ENCODE measurements at regions not wholly inside any gene's neighbourhood (a gene's known extent, or its start where the extent isn't known, plus 50 kb on each side); places are given as distances from the start of the nearest gene placed in this dataset.

DNA sequence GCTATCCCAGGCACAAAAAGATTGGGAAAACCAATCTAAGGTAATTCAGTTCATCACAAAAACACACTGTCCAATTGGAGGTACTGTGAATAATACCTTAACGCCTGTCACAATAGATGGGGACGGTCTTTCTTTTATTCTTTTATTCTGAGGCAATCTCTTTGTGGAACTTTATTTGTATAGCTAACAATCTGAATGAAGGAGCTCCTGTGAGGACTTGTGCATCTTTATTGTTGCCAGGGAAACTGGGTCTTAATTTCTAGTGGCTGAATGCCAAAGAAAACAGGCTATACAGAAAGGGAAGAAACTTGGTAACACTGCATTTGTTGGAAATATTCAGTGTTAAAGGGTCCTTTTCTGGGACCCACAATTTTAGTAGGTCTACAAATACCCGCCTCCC is 546.9 kb upstream of the C9orf72 start:
- intact Hi-C loops (cut with micrococcal nuclease) = no loop called here
- TF ChIP-seq, protein P1, sequence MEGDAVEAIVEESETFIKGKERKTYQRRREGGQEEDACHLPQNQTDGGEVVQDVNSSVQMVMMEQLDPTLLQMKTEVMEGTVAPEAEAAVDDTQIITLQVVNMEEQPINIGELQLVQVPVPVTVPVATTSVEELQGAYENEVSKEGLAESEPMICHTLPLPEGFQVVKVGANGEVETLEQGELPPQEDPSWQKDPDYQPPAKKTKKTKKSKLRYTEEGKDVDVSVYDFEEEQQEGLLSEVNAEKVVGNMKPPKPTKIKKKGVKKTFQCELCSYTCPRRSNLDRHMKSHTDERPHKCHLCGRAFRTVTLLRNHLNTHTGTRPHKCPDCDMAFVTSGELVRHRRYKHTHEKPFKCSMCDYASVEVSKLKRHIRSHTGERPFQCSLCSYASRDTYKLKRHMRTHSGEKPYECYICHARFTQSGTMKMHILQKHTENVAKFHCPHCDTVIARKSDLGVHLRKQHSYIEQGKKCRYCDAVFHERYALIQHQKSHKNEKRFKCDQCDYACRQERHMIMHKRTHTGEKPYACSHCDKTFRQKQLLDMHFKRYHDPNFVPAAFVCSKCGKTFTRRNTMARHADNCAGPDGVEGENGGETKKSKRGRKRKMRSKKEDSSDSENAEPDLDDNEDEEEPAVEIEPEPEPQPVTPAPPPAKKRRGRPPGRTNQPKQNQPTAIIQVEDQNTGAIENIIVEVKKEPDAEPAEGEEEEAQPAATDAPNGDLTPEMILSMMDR (IDR thresholded peaks at IDR 0.05) = no peak
- Mint-ChIP-seq H3K36me3 (no peaks in the 10 kb centered on the region), H3K4me1 (peaks cover 0 to 4% of the 10 kb centered on the region in 2 donors), H3K27me3 (ENCODE audit: low read depth in 2 of 2) (no peaks in the 10 kb centered on the region), H3K27ac (no peak overlapping the region), H3K4me3 (no peak overlapping the region), H3K9me3 (peaks cover 0 to 3% of the 10 kb centered on the region in 2 donors)
- DNase-seq = no peak
- Histone ChIP-seq H3K9me3 (ENCODE audit: control insufficient read depth, insufficient read depth, low read length) (no peaks in the 10 kb centered on the region), H3K36me3 (ENCODE audit: control insufficient read depth, insufficient read depth, low read length) (no peaks in the 10 kb centered on the region), H3K4me1 (ENCODE audit: control insufficient read depth, insufficient read depth, low read length) (no peaks in the 10 kb centered on the region), H3K27ac (ENCODE audit: low read length) (no peak overlapping the region), H3K4me3 (ENCODE audit: low read length) (no peak overlapping the region), H3K27me3 (ENCODE audit: control insufficient read depth, insufficient read depth, low read length) (no peaks in the 10 kb centered on the region)
- 100% methylated on average over 1 of the region's 3 CpGs for WGBS (ENCODE audit: insufficient coverage)
- ATAC-seq = no peak

DNA sequence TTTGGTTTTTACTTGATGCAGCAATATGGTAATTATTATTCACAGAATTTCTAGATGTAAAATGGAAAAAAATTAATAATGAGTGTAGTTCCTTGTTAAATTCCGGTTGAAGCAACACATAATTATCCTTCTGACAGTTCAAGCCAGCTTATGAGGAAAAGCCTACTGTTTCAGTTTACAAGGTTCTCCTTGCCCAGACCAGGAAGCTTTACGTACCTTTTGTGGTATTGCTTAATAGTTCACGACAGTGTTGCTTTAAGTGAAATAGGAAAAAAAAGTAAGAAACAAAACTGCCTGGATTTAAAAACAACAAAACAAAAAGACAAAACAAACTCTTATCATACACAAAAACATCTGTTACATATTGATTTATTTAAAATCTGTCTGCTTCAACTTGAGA is 547.3 kb upstream of the C9orf72 start:
- WGBS (ENCODE audit: insufficient coverage) = 0% methylated on average over 1 of the region's 3 CpGs
- Mint-ChIP-seq H3K4me1 (peaks cover 0 to 4% of the 10 kb centered on the region in 2 donors), H3K4me3 (no peak overlapping the region), H3K9me3 (peaks cover 0 to 3% of the 10 kb centered on the region in 2 donors), H3K27ac (no peak overlapping the region), H3K36me3 (no peaks in the 10 kb centered on the region), H3K27me3 (ENCODE audit: low read depth in 2 of 2) (no peaks in the 10 kb centered on the region)
- no peak for ATAC-seq
- DNase-seq = no peak
- Histone ChIP-seq H3K9me3 (ENCODE audit: control insufficient read depth, insufficient read depth, low read length) (no peaks in the 10 kb centered on the region), H3K27ac (ENCODE audit: low read length) (no peak overlapping the region), H3K27me3 (ENCODE audit: control insufficient read depth, insufficient read depth, low read length) (no peaks in the 10 kb centered on the region), H3K4me3 (ENCODE audit: low read length) (no peak overlapping the region), H3K36me3 (ENCODE audit: control insufficient read depth, insufficient read depth, low read length) (no peaks in the 10 kb centered on the region), H3K4me1 (ENCODE audit: control insufficient read depth, insufficient read depth, low read length) (no peaks in the 10 kb centered on the region)
- intact Hi-C loops (cut with micrococcal nuclease) = no loop called here
- TF ChIP-seq, protein P1 (IDR thresholded peaks at IDR 0.05) = no peak

DNA sequence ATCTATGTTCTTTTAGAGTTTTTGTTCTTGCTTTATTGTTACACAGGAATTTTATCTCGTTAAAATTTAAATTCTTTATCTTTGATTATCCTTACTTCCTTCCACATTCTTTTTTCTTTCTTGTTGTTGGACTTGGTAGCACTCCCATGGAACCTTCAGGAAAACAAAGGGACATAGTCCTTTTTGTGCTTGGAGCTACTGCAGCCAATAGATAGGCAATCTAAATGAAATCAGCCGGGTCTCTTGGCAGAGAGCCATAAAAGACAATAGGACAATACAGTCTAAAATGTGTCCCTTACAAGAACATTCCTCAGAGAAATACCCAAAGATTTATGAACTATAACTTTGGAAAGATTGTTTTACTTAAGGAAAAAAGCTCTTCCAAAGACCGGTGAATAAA is 548.1 kb upstream of the C9orf72 start:
- intact Hi-C loops (cut with micrococcal nuclease) = no loop called here
- no peak overlapping the region for H3K27ac Mint-ChIP-seq
- Histone ChIP-seq H3K9me3 (ENCODE audit: control insufficient read depth, insufficient read depth, low read length) (no peaks in the 10 kb centered on the region), H3K4me3 (ENCODE audit: low read length) (no peak overlapping the region), H3K27me3 (ENCODE audit: control insufficient read depth, insufficient read depth, low read length) (no peaks in the 10 kb centered on the region), H3K4me1 (ENCODE audit: control insufficient read depth, insufficient read depth, low read length) (no peaks in the 10 kb centered on the region), H3K27ac (ENCODE audit: low read length) (no peak overlapping the region), H3K36me3 (ENCODE audit: control insufficient read depth, insufficient read depth, low read length) (no peaks in the 10 kb centered on the region)
- no peak for ATAC-seq
- DNase-seq = no peak
- no peak overlapping the region for H3K4me3 Mint-ChIP-seq
- H3K27me3 Mint-ChIP-seq (ENCODE audit: low read depth in 2 of 2) = no peaks in the 10 kb centered on the region
- H3K9me3 Mint-ChIP-seq = peaks cover 0 to 3% of the 10 kb centered on the region in 2 donors
- WGBS (ENCODE audit: insufficient coverage) = 36% methylated on average over 1 of the region's 3 CpGs
- peaks cover 0 to 4% of the 10 kb centered on the region in 2 donors for H3K4me1 Mint-ChIP-seq
- TF ChIP-seq, protein P1 (IDR thresholded peaks at IDR 0.05) = no peak
- H3K36me3 Mint-ChIP-seq = no peaks in the 10 kb centered on the region

DNA sequence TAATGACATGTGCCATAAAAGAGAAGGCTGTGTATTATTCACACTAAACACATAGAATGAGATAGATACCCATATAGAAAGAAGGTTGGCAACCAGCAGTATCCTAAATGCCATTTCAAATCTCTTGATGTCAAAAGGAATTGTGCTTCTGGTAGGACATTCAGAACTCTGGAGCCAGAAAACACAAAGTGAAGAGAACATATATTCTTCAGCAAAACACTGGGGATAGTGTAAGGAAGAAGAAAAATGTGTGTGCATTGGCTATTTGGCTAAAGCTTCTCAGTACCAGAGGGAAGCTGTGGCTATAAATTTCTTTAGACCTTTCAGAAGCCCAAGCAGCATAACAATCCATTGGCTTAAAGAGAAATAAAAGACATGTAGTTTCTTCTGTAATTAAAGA is 551.6 kb upstream of the C9orf72 start:
- H3K27ac ChIP-seq (ENCODE audit: low read length) = no peak overlapping the region
- H3K27me3 ChIP-seq (ENCODE audit: control insufficient read depth, insufficient read depth, low read length) = no peaks in the 10 kb centered on the region
- ATAC-seq (no peak), DNase-seq (no peak)
- H3K4me3 ChIP-seq (ENCODE audit: low read length) = no peak overlapping the region
- no peaks in the 10 kb centered on the region for H3K36me3 ChIP-seq (ENCODE audit: control insufficient read depth, insufficient read depth, low read length)
- H3K4me1 ChIP-seq (ENCODE audit: control insufficient read depth, insufficient read depth, low read length) = no peaks in the 10 kb centered on the region
- no peak overlapping the region for H3K4me3 Mint-ChIP-seq
- TF ChIP-seq, protein P1 (IDR thresholded peaks at IDR 0.05) = no peak
- H3K27me3 Mint-ChIP-seq (ENCODE audit: low read depth in 2 of 2) = no peaks in the 10 kb centered on the region
- H3K9me3 ChIP-seq (ENCODE audit: control insufficient read depth, insufficient read depth, low read length) = no peaks in the 10 kb centered on the region
- no peak overlapping the region for H3K27ac Mint-ChIP-seq
- H3K9me3 Mint-ChIP-seq = peaks cover 0 to 3% of the 10 kb centered on the region in 2 donors
- peaks cover 0 to 4% of the 10 kb centered on the region in 2 donors for H3K4me1 Mint-ChIP-seq
- H3K36me3 Mint-ChIP-seq = no peaks in the 10 kb centered on the region
- intact Hi-C loops (cut with micrococcal nuclease) = no loop called here
